Prostate gland (tissue), 2 donors: ENCODE measurements at regions not wholly inside any gene's neighbourhood (a gene's known extent, or its start where the extent isn't known, plus 50 kb on each side); places are given as distances from the start of the nearest gene placed in this dataset.

Source experiments
- DNase-seq: peaks from one replicate; pipeline ENCODE4 v3.0.0-alpha.2; 2019; ENCODE audit warnings: low spot score
- H3K27ac ChIP-seq, 2 donors: fragments of 200-600 bp; sonication (generic); 2 replicates each; pipeline ENCODE4 v1.5.1; 2017 to 2019
- H3K27me3 ChIP-seq: fragments of 200-600 bp; sonication (generic); replicated peaks from 2 replicates; pipeline ENCODE4 v1.5.1; 2019; ENCODE audit not compliant: insufficient read depth
- H3K36me3 ChIP-seq, 2 donors: fragments of 200-600 bp; sonication (generic); 1 replicate in 1 of 2; 2 replicates in 1 of 2; pipeline versions ENCODE4 v1.5.1 to v1.8.1; 2017 to 2019
- H3K4me1 ChIP-seq: fragments of 200-600 bp; sonication (generic); replicated peaks from 2 replicates; pipeline ENCODE4 v1.5.1; 2019
- H3K4me3 ChIP-seq, 2 donors: fragments of 200-600 bp; sonication (generic); 2 replicates each; pipeline ENCODE4 v1.5.1; 2017 to 2019
- H3K9me3 ChIP-seq: fragments of 200-600 bp; sonication (generic); 2 replicates; pipeline ENCODE4 v1.5.1; 2017
- POLR2A ChIP-seq: fragments of 450-650 bp; IDR thresholded peaks from one replicate; pipeline ENCODE4 v1.6.1; 2016; ENCODE audit warnings: antibody characterized with exemption, mild to moderate bottlenecking
- POLR2AphosphoS5 ChIP-seq: sonication (generic); formaldehyde crosslinking; IDR thresholded peaks from one replicate; pipeline ENCODE4 v1.6.1; 2017; ENCODE audit warnings: antibody characterized with exemption
- WGBS: methylation state at CpG from one replicate; pipeline ENCODE4 v1.1.5; 2018; 5-methylcytosine and 5-hydroxymethylcytosine counted together
- intact Hi-C: fragments of 100-400 bp; cut with DNase I; formaldehyde crosslinking; loops from one replicate; pipeline ENCODE4 v1.14.2; 2022
- TF ChIP-seq, protein P1 (sequence below), 4 experiments: fragments of 200-600 bp in 2 of 4; fragments of 450-650 bp in 2 of 4; sonication (generic) in 2 of 4; IDR thresholded peaks; 1 replicate in 3 of 4; 2 replicates in 1 of 4; pipeline ENCODE4 v1.5.1; 2016 to 2019; ENCODE audit warnings: antibody characterized with exemption in 4 of 4, mild to moderate bottlenecking in 2 of 4, moderate library complexity in 2 of 4

DNA sequence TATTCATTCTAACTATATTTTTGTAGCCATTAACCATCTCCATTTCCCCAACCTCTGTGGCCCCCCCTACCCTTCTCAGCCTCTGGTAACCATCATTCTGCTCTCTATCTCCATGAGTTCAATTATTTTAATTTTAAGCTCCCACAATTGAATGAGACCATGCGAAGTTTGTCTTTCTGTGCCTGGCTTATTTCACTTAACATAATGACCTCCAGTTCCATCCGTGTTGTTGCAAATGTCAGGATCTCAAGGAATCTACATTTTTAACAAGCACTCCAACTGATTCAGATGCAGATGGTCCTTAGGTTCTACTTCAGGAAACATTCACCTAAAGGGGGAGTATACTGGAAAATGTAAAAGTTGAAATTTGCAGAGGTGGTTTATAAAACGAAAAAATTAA is 60.2 kb upstream of the PTPN12 start:
- Histone ChIP-seq H3K27ac (no peak overlapping the region), H3K27me3 (no peaks in the 10 kb centered on the region), H3K4me3 (no peak overlapping the region), H3K36me3 (no peaks in the 10 kb centered on the region), H3K9me3 (no peaks in the 10 kb centered on the region), H3K4me1 (peaks cover 3% of the 10 kb centered on the region)
- intact Hi-C loops = no loop called here
- WGBS = 84% methylated on average over 3 of the region's 3 CpGs
- TF ChIP-seq POLR2AphosphoS5 = no peak
- no peak for TF ChIP-seq POLR2A
- TF ChIP-seq, protein P1, sequence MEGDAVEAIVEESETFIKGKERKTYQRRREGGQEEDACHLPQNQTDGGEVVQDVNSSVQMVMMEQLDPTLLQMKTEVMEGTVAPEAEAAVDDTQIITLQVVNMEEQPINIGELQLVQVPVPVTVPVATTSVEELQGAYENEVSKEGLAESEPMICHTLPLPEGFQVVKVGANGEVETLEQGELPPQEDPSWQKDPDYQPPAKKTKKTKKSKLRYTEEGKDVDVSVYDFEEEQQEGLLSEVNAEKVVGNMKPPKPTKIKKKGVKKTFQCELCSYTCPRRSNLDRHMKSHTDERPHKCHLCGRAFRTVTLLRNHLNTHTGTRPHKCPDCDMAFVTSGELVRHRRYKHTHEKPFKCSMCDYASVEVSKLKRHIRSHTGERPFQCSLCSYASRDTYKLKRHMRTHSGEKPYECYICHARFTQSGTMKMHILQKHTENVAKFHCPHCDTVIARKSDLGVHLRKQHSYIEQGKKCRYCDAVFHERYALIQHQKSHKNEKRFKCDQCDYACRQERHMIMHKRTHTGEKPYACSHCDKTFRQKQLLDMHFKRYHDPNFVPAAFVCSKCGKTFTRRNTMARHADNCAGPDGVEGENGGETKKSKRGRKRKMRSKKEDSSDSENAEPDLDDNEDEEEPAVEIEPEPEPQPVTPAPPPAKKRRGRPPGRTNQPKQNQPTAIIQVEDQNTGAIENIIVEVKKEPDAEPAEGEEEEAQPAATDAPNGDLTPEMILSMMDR (IDR thresholded peaks at IDR 0.05) = no peak
- no peak for DNase-seq

DNA sequence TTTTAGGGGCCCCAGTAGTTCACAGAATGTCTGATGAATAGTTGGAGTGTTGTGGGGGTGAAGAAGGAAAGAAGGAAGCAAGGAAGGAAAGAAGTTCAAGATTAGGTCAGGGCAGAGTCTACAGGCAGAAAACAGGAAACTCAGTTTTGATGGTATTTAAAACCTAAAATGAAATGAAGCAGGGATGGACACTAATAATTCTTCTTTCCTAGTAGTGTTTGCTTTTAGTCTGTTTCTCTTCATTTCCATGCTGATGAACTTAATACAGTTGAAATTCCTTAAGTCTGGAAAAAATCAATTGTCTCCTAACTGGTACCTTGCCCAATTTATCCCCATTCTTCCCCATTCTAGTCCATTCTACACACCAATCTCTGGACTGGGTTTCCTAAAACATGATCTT is 59.0 kb upstream of the GSAP start:
- Histone ChIP-seq H3K9me3 (no peaks in the 10 kb centered on the region), H3K36me3 (no peaks in the 10 kb centered on the region), H3K27me3 (no peaks in the 10 kb centered on the region), H3K4me3 (no peak overlapping the region), H3K4me1 (no peaks in the 10 kb centered on the region), H3K27ac (no peak overlapping the region)
- intact Hi-C loops = no loop called here
- no peak for TF ChIP-seq POLR2AphosphoS5
- TF ChIP-seq, protein P1 (IDR thresholded peaks at IDR 0.05) = no peak
- no peak for TF ChIP-seq POLR2A
- no peak for DNase-seq

DNA sequence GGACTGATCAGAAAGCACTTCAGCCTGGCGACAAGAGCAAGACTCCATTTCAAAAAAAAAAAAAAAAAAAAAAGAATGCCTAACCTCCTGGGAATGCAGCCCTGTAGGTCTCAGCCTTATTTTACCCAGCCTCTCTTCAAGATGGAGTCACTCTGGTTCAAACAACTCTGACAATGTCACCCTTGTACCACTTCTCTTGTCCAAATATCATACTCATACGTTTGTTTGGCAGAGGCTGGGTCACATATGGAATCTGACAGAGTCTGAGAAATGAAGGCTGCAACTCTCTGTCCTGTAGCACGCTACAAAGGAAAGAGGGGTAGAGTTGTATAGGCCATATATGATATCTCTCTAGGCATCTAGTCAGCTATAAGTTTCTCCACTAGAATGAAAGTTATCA is 58.6 kb upstream of the GSAP start:
- 88% methylated on average over 3 of the region's 3 CpGs for WGBS

DNA sequence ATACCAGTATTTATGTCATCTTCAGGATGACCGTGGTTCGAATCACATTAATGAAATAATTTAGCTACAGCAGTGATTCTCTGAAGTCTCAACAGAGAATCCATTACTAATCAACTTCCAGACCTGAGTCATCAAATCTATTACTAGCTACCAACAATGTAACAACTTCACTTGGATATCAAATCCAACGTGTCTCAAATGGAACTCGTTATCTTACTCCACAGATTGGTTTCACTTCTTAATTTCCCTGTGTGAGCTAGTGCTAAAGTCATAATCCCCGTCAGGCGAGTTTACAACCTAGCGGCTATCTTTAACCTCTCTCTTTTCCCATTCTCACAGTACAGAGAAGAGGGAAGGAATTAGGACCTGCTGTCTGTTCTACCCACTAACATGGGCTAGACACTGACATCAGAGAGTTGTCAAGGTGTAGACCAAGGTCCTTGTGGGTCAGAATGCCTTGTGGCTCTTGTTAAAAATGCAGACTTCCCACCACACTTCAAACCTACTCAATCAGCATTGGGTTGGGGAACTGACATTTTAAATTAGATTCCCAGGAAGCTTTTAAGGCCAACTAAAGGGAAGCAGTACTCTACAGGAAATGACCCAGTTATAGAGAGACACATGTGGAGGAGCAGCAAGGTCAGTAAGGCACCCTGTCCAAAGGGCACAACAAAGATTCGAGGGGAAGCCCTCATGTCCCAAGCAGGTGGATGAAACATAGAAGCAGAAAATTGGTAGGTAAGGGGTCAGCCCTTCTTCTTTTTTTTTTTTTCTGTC is 57.3 kb upstream of the GSAP start:
- Histone ChIP-seq H3K36me3 (no peaks in the 10 kb centered on the region), H3K27ac (no peak overlapping the region), H3K4me3 (no peak overlapping the region), H3K4me1 (no peaks in the 10 kb centered on the region), H3K9me3 (no peaks in the 10 kb centered on the region), H3K27me3 (no peaks in the 10 kb centered on the region)
- 83% methylated on average over 8 of the region's 8 CpGs for WGBS
- TF ChIP-seq, protein P1 (IDR thresholded peaks at IDR 0.05) = no peak
- TF ChIP-seq POLR2A (no peak), POLR2AphosphoS5 (no peak)
- DNase-seq = no peak
- intact Hi-C loops = no loop called here

More for the DNA sequence above, 58.6 kb upstream of the GSAP start:
- H3K27ac ChIP-seq = no peak overlapping the region
- no peak overlapping the region for H3K4me3 ChIP-seq
- no peaks in the 10 kb centered on the region for H3K36me3 ChIP-seq
- no peak for DNase-seq
- H3K27me3 ChIP-seq = no peaks in the 10 kb centered on the region
- H3K4me1 ChIP-seq = no peaks in the 10 kb centered on the region
- intact Hi-C loops = no loop called here
- no peak for TF ChIP-seq POLR2A
- TF ChIP-seq, protein P1 (IDR thresholded peaks at IDR 0.05) = no peak
- no peak for TF ChIP-seq POLR2AphosphoS5
- no peaks in the 10 kb centered on the region for H3K9me3 ChIP-seq

DNA sequence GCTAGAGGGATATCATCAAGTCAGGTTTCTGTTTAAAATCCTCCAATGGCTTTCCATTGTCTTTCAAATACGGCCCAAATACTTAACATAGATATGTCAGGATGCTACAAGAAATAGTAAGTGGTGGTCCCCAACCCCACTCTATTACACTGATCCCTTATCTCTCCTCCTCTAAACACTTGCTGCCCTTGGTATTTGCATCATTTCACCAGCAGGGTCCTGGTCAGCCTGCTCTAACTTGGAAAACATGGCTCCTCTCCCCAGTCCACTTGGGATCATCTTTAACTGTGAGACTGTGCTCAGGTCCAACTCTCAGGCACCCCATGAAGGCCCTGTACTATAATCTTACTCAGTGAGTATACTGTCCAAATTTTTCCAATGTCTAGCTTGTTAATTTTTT is 53.8 kb upstream of the GSAP start:
- H3K4me1 ChIP-seq = no peaks in the 10 kb centered on the region
- H3K9me3 ChIP-seq = no peaks in the 10 kb centered on the region
- H3K27ac ChIP-seq = no peak overlapping the region
- 100% methylated on average over 1 of the region's 1 CpG for WGBS
- DNase-seq = no peak
- H3K27me3 ChIP-seq = no peaks in the 10 kb centered on the region
- no peaks in the 10 kb centered on the region for H3K36me3 ChIP-seq
- TF ChIP-seq, protein P1 (IDR thresholded peaks at IDR 0.05) = no peak
- no peak for TF ChIP-seq POLR2A
- TF ChIP-seq POLR2AphosphoS5 = no peak
- intact Hi-C loops = no loop called here
- no peak overlapping the region for H3K4me3 ChIP-seq
